GM21367 (cell line): ENCODE measurements at regions not wholly inside any gene's neighbourhood (a gene's known extent, or its start where the extent isn't known, plus 50 kb on each side); places are given as distances from the start of the nearest gene placed in this dataset.
"Not testable (repeated sequence)": the region's sequence is repeated elsewhere in the genome, so short reads cannot be mapped to it uniquely, and the experiment has no call there.

Experiments
- ATAC-seq: cut with Tn5 transposase; IDR thresholded peaks from one replicate; pipeline ENCODE4 v1.9.1; 2021; ENCODE audit not compliant: unreplicated experiment

DNA sequence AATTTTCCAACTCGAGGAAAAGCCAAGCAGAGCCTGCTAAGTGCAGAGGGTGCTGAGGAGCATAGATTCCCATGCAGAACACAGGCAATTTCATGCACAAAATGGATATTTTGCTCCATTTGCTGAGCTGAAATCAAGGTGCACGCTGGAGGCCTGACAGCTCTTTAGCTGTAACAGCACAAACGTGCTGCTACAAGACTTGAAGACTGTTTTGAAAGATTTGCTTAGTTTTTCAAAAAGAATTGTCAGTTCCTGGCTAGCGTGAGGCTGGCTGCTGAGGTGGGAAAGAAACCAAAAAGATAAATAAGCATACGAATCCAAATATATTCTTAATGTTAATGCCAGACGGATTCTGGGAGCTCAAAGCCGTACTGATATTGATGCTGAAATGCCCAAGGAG lies 309.0 kb upstream of the MAF start:
- ATAC-seq, result no peak

DNA sequence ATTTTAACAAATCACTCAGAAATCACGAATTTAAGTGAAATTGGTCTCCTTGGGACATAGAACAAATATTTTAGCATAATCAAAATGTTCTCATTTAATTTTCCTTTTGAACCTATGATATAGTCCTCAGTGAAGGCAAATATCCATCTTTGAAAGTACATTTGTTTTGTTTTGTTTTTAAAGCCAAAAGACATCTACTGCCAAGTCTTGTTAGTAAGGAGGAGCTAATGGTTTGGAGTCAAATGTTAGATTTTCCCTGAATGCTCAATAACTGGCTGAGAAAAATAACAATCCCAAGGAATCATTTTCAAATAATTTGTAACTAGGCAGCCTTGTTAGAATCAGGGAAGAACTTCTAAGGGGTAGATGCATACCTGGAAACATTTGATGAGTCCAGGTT lies 302.9 kb upstream of the MAF start:
- ATAC-seq, result no peak

DNA sequence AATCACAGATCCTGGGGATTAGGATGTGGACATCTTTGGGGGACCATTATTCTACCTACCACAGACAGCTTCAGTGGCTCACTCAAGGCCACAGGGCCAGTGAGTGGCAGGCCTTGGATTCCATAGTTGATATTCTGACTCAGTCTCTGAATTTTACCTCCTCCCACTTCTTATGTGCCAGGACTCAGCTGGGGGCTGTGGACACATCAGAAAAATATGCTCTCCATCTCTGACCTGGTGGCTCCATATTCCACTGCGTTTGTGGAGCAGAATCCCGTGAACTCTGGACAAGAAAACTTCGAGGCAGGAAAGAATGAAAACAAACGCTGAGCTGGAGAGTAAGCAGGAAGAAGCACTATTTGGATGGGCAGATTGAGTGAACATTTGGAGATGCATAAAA lies 301.8 kb upstream of the MAF start:
- ATAC-seq, result no peak

DNA sequence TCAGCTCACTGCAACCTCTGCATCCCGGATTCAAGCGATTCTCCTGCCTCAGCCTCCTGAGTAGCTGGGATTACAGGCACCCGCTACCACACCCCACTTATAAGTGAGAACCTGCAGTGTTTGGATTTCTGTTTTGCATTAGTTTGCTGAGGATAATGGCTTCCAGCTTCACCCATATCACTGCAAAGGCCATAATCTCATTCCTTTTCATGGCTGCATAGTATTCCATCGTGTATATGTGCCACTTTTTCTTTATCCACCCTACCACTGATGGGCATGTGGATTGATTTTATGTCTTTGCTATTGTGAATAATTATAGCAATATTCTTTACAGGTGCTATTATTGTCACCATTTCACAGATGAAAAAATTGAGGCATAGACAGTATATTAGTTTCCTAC lies 301.0 kb upstream of the MAF start:
- no peak for ATAC-seq

DNA sequence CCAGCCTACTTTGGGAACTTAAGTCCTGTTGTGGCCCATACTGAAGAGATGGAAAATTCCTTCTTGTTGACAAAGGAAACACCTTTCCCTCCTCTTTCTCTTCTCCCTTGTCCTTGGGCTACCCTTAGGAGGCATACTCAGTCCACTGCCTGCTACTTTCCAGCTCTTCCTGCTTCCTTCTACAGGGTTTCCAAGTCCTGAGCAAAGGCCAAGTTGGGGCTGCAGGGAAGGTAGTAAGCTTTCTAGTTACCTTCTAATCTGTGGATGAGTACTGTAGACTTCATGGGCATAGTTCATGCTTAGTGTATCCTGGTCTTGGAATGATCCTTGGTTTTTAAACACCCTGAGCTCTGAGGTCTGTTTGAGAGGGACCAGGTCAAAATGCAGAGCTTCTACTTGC lies 299.2 kb upstream of the MAF start:
- ATAC-seq, result no peak

DNA sequence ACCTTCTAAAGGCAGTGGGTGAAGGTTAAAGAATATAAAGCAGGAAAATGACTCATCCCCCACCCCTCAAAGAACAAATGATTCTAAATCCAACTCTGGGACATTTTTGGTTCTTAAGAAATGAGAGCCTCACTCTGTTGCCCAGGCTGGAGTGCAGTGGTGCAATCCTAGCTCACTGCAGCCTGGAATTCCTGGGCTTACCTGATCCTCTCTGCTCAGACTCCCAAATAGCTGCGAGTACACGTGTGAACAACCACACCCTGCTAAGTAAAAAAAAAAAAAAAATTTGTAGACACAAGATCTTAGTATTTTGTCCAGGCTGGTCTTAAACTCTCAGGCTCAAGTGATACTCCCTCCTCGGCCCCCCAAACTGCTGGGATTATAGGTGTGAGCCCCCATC lies 298.8 kb upstream of the MAF start:
- ATAC-seq, result no peak

DNA sequence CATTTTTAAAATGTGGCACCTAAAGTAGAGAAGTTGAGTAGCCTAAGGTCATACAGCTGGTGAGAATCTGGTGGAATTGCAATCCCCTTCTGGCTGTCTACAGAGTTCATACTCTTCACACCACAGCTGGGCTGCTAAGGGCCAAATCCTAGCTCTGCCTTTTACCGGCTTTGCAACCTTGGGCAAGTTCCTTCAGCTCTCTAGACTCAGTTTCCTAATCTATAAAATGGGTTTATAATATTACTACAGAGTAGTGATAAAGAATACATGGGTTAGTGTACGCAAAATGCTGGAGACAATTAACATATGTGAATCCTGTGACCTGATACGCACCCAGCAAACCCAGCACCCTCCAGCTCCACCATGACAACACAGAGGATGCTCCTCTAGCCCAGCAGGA lies 298.2 kb upstream of the MAF start:
- no peak for ATAC-seq

DNA sequence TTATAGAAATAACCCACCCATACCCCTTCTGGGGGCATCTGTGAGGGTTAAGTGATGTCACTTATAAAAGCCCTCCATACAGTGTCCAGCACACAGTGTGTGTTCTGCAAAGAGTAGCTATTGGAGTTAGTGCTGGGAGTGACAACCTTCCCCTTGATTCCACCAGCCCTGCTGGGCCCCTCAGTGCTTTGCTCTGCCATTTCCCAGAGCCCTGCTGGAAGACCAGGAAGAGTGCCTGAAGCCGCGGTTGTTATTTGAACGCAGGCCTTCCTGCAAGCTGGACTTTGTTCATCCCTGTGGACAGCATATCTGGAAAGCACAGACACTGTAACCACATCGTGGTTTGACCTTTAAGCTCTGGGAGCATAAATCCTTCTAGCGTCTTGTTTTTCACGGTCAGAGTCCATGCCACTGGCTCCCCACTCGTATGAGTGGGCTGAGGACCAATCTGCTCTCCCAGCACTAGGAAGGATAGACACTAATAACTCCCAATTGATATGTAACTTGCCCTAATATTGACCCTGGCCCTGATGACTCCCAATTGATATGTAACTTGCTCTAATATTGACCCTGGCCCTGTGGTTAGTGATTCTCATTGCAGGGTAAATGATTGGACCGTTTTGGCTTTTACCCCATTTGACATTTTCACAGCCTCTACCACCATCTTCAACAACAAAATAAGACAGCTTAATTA lies 297.1 kb upstream of the MAF start:
- ATAC-seq, result no peak

DNA sequence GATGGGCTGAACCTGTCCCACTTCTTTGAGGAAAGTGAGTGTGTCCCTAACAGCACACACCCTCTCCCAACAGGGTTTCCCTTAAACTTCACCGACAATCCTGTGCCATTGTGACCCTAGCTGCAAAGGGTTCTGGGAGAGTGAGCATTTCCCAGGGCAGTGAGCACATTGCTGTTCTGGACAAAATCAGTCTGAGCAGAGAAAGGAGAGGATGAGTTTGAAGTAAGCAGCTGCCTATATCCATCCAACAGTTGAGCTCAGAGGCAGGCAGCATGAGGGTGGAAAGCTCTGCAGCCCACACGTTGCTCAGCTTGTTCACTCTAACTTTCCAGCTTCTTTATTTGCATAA lies 296.5 kb upstream of the MAF start:
- no peak for ATAC-seq

DNA sequence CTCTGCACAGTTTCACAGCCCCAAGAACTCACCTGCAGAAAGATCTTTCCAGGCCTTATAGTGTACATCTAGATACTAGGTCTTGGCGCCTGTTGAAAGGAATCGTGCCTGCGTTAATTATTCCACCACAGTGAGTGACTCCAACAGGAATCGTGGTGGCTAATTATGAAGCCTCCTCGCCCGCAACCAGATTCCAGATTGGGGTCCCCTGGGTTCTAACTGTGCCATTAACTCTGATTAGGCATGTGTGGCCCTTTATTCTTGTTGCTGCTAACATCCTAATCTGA lies 295.3 kb upstream of the MAF start:
- no peak for ATAC-seq

DNA sequence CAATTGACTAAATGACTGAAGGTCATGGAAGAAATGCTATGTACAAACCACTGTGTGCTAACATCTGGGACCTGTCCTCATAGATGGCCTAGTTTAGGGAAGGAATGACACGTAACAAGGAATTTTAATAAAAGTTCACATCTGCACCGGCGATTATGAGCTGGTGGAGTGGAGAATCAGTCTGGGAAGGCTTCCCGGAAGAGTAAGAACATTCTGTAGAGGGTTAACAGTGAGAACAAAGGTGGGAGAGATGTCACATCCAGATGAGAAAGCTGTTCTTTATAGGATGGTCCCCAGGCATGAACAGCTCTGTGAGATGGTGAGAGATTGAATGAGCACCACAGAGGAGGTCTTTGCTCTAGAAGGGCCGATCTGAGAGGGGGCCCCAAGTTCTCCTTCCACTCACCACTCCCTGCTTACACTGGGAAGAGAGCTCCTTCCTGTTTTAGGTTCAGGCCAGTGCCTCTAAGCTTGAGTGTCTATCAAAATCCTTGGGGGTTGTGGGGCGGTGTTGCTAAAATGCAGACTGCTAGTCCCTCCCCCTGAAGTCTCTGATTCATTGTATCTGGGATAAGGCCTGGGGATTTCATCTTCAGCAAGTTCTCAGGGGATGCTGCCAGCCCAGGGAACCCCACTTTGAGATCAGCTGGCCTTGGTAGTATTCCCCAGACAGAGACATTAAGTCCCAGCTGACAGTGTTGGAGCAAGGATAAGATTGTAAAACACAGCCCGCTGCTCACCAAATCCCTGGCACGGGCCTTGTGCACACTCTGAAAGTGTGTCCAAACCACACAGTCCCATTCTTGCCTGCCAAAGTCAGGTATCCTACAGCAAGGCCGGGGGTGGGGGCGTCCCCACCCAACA lies 294.7 kb upstream of the MAF start:
- no peak for ATAC-seq

DNA sequence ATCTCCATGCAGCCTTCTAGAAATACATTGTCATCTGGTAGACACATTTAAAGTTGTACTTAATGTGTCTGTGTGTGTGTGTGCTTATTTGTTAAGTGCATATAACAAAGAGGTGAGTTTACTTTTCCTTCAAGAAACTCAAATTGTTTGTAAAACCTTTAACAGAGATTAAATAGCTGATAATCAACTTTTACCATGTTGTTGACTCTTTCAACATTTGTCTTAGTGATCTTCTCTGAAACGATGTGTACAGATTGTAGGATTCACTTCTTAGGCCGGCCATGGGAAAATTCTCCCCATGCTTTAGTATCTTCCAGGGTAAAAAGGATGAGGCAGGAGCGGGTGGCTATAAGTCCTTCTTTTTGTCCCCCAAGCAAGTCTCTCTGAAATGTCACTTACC lies 292.9 kb upstream of the MAF start:
- ATAC-seq, result no peak

DNA sequence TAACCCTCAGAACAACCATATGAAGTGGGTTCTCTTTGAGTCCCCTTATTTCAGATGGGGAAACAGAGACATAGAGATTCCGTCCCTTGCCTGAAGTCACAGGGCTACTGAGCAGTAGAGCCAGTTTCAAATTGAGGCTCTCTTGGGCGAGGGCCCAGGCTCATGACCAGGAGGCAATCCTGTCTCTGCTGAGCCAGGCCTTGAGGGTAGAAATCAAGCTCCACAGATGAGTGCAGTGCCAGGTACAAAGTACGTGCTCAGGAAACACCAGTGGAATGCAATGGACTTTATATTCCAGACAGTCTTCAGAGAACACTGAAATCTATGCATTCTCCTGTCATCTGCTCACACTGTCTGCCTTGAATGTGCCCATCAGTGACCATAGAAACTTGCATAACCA lies 291.7 kb upstream of the MAF start:
- ATAC-seq, result no peak

DNA sequence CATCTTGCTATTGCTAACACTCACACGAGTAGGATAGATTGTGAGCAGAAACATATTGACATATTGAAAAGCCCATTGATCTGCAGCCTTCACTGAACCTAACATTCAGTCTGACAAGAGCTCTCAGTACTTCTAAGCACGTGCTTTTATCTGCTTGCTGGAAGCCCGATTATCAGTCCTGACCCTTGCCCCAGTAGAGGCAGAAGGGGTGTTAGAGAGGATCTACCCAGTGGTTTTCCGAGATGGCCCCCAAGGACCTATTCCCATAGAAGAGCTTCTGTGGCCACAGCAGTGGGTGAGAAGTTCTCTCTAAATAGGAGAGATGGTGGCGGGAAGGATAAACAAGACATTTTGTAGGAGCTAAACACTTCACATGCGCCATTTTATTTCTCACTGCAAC lies 290.9 kb upstream of the MAF start:
- ATAC-seq, result no peak

DNA sequence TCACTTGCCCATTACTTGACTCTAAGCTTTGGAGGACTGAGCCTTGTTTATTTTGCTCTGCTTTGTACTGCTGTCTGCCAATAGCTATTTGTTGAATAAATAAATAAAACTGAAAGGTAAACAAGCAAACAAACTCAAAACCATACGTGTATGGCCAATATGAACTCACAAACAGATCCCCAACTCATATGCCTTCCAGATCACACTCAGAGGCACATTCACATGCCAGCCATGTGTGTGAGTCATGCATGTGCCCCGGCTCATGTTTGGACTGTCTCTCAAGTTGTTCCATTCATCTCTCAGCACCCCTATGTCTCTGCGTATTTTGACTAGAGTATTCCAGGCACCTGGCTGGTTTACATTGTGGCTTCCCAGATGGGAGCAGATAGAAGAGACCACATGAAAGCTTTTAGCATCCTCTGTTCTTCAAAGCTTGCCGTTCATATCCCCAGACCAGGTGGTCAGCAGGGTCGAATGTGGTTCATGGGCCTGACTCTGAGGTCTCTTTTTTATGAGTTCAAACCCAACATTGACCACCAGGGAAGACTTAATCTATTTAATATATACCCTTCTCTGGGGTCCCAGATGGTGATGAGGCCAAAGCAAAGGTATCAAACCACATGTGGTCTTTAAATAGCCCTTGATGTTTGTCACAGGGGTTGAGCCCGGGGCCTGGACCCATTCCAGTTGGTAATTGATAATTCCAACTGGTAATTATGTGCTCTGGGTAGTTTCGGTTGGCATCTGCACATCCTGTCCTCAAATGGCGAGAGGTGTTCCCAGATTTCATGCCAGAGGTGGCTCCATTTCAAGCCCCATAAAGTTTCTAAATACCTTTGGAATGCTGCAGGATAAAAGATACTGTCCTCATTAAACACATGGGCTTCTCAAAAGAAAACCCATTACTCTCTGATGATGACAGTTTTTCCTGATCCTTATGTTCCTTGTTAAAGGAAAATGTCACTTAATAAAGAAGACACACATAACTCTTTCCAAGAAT lies 287.3 kb upstream of the MAF start:
- no peak for ATAC-seq

DNA sequence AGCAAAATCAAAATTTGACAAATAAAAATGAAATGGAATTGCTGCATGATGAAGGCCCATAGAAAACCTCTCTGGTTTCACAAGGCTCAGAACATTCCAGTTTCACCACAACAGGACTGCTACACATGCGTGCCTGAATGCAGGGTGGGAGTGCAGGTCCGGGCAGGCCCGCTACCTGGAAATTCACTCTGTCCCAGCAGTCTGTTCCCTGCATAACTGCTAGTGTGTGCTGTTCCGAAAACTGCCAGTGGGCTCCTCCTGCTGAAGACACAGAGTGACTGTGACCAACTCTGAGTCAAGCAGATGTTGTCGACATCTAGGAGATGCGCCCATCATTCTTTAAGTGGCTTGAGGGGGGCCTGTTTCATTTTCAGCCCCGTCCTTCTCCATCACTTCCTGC lies 284.8 kb upstream of the MAF start:
- no peak for ATAC-seq

DNA sequence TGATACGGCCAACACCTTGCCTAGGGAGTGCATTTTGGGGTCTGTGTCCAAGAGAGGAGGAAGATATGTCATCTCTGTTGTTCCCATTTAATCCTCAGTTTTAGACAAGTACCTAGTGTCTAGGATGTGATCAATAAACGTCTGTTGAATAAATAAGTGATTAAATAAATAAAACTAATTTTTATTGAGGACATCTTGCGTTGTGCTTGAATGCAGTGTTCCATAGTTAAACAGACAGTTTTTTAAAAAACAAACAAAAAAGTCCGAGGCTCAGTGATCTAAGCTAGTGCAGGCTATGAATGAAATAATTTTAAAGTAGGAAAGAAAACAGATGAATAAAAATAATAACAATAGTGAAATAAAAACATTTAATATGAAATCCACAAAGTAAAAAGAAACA lies 283.0 kb upstream of the MAF start:
- no peak for ATAC-seq

DNA sequence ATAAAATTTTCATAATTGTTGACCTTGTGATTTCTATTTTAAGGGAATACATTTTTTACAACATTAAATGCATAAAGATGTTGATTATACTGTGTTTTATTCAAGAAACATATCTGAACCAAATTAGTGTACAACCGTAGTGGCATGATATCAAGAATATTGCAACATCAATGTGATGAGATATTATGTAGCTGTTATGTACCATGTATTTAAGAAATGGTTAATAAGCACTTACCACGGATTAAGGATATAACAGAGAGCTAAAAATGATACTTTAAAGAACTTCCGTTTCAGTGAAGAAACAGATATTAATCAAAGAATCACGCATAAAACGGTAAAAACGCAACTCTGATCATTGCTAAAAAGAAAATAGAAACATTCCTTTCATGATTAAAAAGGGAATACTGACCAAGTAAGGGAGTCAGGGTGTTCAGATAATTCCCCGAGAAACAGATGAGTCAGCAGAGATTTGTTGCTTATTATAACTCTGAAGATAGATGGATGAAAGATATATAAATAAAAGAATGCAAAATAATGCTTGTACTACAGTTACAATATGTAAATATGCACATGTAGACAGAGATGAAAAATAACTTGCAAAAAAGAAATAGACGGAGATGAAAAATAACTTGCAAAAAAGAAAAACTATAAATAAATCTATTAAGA lies 281.9 kb upstream of the MAF start:
- no peak for ATAC-seq

DNA sequence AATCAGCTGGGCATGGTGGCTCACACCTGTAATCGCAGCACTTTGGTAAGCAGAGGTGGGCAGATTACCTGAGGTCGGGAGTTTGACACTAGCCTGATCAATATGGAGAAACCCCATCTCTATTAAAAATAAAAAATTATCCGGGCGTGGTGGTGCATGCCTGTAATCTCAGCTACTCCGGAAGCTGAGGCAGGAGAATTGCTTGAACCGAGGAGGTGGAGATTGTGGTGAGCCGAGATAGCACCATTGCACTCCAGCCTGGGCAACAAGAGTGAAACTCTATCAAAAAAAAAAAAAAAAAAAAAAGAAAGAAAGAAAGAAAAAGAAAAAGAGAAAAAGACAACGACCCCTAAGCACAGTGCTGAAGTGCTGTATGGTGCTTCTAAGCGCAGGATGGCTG lies 280.6 kb upstream of the MAF start:
- not testable (repeated sequence) for ATAC-seq

DNA sequence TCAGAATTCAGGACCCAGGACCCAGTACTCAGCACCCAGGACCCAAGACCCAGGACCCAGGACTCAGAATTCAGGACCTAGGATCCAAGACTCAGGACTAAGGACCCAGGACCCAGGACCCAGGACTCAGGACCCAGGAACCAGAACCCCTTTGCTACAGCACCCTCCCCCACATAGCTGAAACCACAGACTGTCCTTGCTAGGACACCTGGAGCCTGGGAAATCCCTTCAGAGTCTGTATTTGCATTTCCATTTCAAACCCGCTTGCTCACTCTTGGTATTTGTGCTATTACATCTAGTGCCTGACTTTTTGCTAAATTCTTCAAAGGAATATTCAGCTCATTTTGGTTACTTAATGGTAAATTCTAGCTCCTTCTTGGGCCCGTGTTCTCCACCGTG lies 275.8 kb upstream of the MAF start:
- ATAC-seq, result peak; percentile 61

DNA sequence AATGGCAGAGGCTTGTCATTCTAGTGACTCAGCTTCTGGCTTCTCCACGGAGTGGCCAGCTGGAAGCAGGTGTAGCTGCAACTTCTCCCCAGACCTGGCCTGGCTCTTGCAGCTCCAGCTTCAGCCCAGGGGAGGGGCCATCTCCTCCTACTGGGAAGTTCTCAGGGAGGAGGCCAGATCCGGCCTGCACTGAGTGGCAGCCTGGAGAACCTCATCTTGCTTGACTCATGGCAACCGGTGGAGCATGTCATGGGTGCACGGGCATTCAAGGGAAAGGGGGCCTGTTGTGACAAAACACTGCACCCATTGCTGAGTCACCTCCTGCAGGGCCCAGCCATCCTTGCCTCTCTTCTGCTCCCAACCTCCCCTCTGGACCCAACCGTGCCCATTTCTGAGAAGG lies 273.9 kb upstream of the MAF start:
- no peak for ATAC-seq
